Breast epithelium (tissue), 3 donors: ENCODE measurements at regions not wholly inside any gene's neighbourhood (a gene's known extent, or its start where the extent isn't known, plus 50 kb on each side); places are given as distances from the start of the nearest gene placed in this dataset.

ENCODE experiments used
- POLR2A ChIP-seq: fragments of 450-650 bp; IDR thresholded peaks from one replicate; pipeline ENCODE4 v1.6.1; 2016; ENCODE audit warnings: antibody characterized with exemption, mild to moderate bottlenecking, moderate library complexity
- POLR2AphosphoS5 ChIP-seq, 3 donors: sonication (generic); formaldehyde crosslinking; IDR thresholded peaks; one replicate each; pipeline ENCODE4 v1.6.1; 2017; ENCODE audit warnings: antibody characterized with exemption in 3 of 3
- TF ChIP-seq, protein P1 (sequence below), 3 donors: fragments of 450-650 bp; IDR thresholded peaks; one replicate each; pipeline ENCODE4 v1.5.1; 2016 to 2017; ENCODE audit warnings: antibody characterized with exemption in 3 of 3, mild to moderate bottlenecking in 3 of 3, moderate library complexity in 3 of 3

- TF ChIP-seq POLR2A (no peak), POLR2AphosphoS5 (IDR thresholded peaks at IDR 0.05) (no peak)
- TF ChIP-seq, protein P1, sequence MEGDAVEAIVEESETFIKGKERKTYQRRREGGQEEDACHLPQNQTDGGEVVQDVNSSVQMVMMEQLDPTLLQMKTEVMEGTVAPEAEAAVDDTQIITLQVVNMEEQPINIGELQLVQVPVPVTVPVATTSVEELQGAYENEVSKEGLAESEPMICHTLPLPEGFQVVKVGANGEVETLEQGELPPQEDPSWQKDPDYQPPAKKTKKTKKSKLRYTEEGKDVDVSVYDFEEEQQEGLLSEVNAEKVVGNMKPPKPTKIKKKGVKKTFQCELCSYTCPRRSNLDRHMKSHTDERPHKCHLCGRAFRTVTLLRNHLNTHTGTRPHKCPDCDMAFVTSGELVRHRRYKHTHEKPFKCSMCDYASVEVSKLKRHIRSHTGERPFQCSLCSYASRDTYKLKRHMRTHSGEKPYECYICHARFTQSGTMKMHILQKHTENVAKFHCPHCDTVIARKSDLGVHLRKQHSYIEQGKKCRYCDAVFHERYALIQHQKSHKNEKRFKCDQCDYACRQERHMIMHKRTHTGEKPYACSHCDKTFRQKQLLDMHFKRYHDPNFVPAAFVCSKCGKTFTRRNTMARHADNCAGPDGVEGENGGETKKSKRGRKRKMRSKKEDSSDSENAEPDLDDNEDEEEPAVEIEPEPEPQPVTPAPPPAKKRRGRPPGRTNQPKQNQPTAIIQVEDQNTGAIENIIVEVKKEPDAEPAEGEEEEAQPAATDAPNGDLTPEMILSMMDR (IDR thresholded peaks at IDR 0.05), result no peak
Observed at GRCh38 chrX:124274438-124275181, 57.9 kb upstream of the TEX13D start.
